Psoas muscle (tissue), 7 donors: ENCODE measurements at regions not wholly inside any gene's neighbourhood (a gene's known extent, or its start where the extent isn't known, plus 50 kb on each side); places are given as distances from the start of the nearest gene placed in this dataset.

Source experiments
- ATAC-seq, 4 donors: fragments of 200-7000 bp; cut with Tn5 transposase; one replicate each; pipeline ENCODE4 v1.9.1; 2020; ENCODE audit warnings: moderate library complexity in 3 of 4, mild to moderate bottlenecking in 2 of 4
- DNase-seq, 2 donors: peaks; one replicate each; pipeline ENCODE4 v3.0.0-alpha.2; 2020
- H3K27ac ChIP-seq: fragments of 200-600 bp; one replicate; pipeline ENCODE4 v1.8.0; 2022
- H3K27me3 ChIP-seq, 3 donors: fragments of 200-600 bp in 1 of 3; one replicate each; pipeline versions ENCODE4 v1.6.1 to v1.8.0; 2013 to 2022; ENCODE audit warnings: low read length in 2 of 3, mild to moderate bottlenecking in 2 of 3, moderate library complexity in 1 of 3; ENCODE audit not compliant: insufficient read depth in 3 of 3
- H3K36me3 ChIP-seq, 2 donors: fragments of 200-600 bp in 1 of 2; one replicate each; pipeline versions ENCODE4 v1.6.1 to v1.8.0; 2013 to 2022; ENCODE audit warnings: low read depth in 1 of 2, mild to moderate bottlenecking in 1 of 2, moderate library complexity in 1 of 2; ENCODE audit not compliant: insufficient read depth in 1 of 2
- H3K4me1 ChIP-seq: fragments of 200-600 bp; one replicate; pipeline ENCODE4 v1.8.0; 2022
- H3K4me3 ChIP-seq: fragments of 200-600 bp; one replicate; pipeline ENCODE4 v1.8.0; 2022; ENCODE audit warnings: mild to moderate bottlenecking
- H3K9me3 ChIP-seq: fragments of 200-600 bp; one replicate; pipeline ENCODE4 v1.8.0; 2022
- CTCF ChIP-seq: fragments of 200-600 bp; IDR thresholded peaks from one replicate; pipeline ENCODE4 v1.8.0; 2022; ENCODE audit warnings: antibody characterized with exemption
- WGBS, 3 donors: extraction: QIAGEN DNeasy Blood & Tissue Kit; methylation state at CpG; one replicate each; pipeline versions ENCODE4 v1.1.6 to v1.1.7; 2013; 5-methylcytosine and 5-hydroxymethylcytosine counted together
- intact Hi-C, 2 donors: fragments of 100-400 bp; cut with DNase I; formaldehyde crosslinking; loops; one replicate each; pipeline versions ENCODE4 v1.11.0 to v1.14.2; 2022
- donor health status: healthy with polysubstance abuse.
- donor health status: DM: no; HTN: no; CAD: no; lungs with moderate emphysema.
- donor health status: Bipolar disorder and iron deficiency.
- donor health status: healthy.
- donor health status: DM: yes; HTN: yes; CAD: no.
- donor health status: DM: no; HTN: no; CAD: no.
- donor health status: DM: yes; HTN: yes; CAD: no.

DNA sequence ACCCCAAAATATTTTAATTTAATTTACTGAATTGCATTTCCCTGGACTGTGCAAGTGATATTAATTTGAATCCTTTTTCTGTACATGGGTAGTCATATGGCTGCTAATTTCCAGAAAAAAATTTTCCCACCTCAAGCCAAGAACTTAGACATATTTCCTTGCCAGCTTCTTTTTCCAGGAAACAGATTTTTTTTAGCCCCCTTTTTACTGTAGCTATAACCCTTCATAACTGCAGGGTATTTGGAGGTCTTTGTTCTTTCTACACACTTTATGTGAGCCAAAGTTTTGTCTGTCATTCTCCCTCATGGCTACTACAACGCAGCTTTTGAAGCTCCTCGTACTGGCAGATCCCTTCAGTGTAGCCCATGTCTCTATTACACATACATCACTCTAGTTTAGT lies 261.2 kb upstream of the PIK3R1 start:
- H3K9me3 ChIP-seq, result no peaks in the 10 kb centered on the region
- intact Hi-C loops, result no loop called here
- H3K27ac ChIP-seq, result no peak overlapping the region
- DNase-seq (no peak), ATAC-seq (no peak)
- H3K27me3 ChIP-seq, result no peaks in the 10 kb centered on the region
- no peaks in the 10 kb centered on the region for H3K36me3 ChIP-seq
- H3K4me3 ChIP-seq, result no peak overlapping the region
- H3K4me1 ChIP-seq, result no peaks in the 10 kb centered on the region
- WGBS, 3 donors, result 51 to 62% (median 62%) methylated on average over 2 of the region's 2 CpGs
- TF ChIP-seq CTCF, result no peak

GRCh38 chr5:67942421-67942820 lies 273.1 kb upstream of the PIK3R1 start:
- H3K36me3 ChIP-seq, result no peaks in the 10 kb centered on the region
- no peak for TF ChIP-seq CTCF
- ATAC-seq (no peak), DNase-seq (no peak)
- no peak overlapping the region for H3K27ac ChIP-seq
- intact Hi-C loops, result no loop called here
- peaks cover 0 to 2% (median 0%) of the 10 kb centered on the region in 3 donors for H3K27me3 ChIP-seq
- no peaks in the 10 kb centered on the region for H3K9me3 ChIP-seq
- WGBS, 3 donors, result 82 to 88% (median 84%) methylated on average over 7 of the region's 7 CpGs
- H3K4me1 ChIP-seq, result no peaks in the 10 kb centered on the region
- no peak overlapping the region for H3K4me3 ChIP-seq

DNA sequence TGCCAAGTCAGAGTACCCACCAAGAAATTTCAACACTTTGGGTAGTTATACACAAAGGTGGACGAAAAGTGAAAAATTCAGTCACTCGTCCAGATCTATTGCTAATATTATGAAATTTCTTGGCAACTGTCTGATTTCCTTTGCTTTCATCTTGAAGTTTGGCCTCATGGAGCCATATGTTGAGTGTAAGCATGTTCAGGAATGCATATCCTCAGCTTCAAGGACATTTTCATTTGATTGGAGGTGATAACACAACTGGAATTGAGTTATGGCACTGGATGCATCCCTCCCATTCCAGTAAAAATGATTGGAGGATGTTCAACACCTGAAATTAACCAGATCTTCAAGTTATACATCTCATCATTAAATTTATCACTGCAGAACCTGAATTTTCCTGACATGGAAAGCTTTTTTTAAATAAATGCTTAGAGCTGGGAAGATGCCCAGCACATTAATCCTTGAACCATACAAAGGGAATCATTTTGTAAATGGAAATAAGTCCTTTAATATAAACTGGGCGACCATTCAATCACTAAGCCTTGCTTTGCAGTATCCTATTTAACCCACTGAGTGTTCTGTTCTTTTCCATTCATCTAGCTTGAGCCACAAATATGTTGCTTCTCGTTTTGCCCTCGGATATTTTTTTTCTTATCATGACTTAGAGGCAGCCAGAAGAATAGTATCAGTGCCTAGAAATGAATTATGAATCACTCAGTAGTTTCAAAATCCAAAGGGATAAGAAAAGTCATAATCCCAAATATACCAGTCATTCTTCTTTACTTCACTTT lies 273.7 kb upstream of the PIK3R1 start:
- intact Hi-C loops, result no loop called here
- DNase-seq, result no peak
- no peak overlapping the region for H3K27ac ChIP-seq
- no peak for ATAC-seq
- no peaks in the 10 kb centered on the region for H3K4me1 ChIP-seq
- peaks cover 0 to 2% (median 0%) of the 10 kb centered on the region in 3 donors for H3K27me3 ChIP-seq
- H3K4me3 ChIP-seq, result no peak overlapping the region
- no peak for TF ChIP-seq CTCF
- H3K36me3 ChIP-seq, result no peaks in the 10 kb centered on the region
- WGBS, 3 donors, result 51 to 68% (median 57%) methylated on average over 5 of the region's 5 CpGs
- H3K9me3 ChIP-seq, result no peaks in the 10 kb centered on the region

- no peaks in the 10 kb centered on the region for H3K9me3 ChIP-seq
- no peaks in the 10 kb centered on the region for H3K36me3 ChIP-seq
- no peak overlapping the region for H3K4me3 ChIP-seq
- no peak overlapping the region for H3K27ac ChIP-seq
- WGBS, 3 donors, result 75 to 82% (median 75%) methylated on average over 4 of the region's 4 CpGs
- ATAC-seq, result no peak
- no peaks in the 10 kb centered on the region for H3K27me3 ChIP-seq
- intact Hi-C loops, result no loop called here
- TF ChIP-seq CTCF, result no peak
- H3K4me1 ChIP-seq, result no peaks in the 10 kb centered on the region
- no peak for DNase-seq
Measured at GRCh38 chr5:67935908-67936566, 279.5 kb upstream of the PIK3R1 start.
